ENCODE measurements at regions not wholly inside any gene's neighbourhood (a gene's known extent, or its start where the extent isn't known, plus 50 kb on each side); places are given as distances from the start of the nearest gene placed in this dataset.

GRCh38 chr6:114735025-114735735, 392.4 kb upstream of the HS3ST5 start (continued):
- TF ChIP-seq HMGXB4 (CRISPR knock-in tag; IDR thresholded peaks at IDR 0.05; ENCODE audit: borderline replicate concordance) (no peak), PHF8 (IDR thresholded peaks at IDR 0.05; ENCODE audit: borderline replicate concordance, low read depth) (no peak), HOXA7 (CRISPR knock-in tag; IDR thresholded peaks at IDR 0.05) (no peak)

- no peak for ATAC-seq
- no peak overlapping the region for H3K4me3 ChIP-seq
- no peak for DNase-seq (ENCODE audit: low read depth in 1 of 2, low spot score in 1 of 2)
- H3K9me3 ChIP-seq = no peaks in the 10 kb centered on the region
- FAIRE-seq = no peak
- no peak for TF ChIP-seq FOXS1 (CRISPR knock-in tag; IDR thresholded peaks at IDR 0.05)
- no peak overlapping the region for H3K4me2 ChIP-seq
- H3K27ac ChIP-seq = no peak overlapping the region
- ChIA-PET CTCF (no interaction called here), POLR2A (no interaction called here)
- 3% methylated on average over 1 of the region's 1 CpG for WGBS (ENCODE audit: missing lambda C conversion rate)
- no peaks in the 10 kb centered on the region for H3K4me1 ChIP-seq
Measured at GRCh38 chr6:114733596-114733995, 390.8 kb upstream of the HS3ST5 start.

GRCh38 chr6:114718716-114719270, 376.0 kb upstream of the HS3ST5 start:
- ChIA-PET POLR2A (no interaction called here), CTCF (no interaction called here)
- TF ChIP-seq SREBF2 (IDR thresholded peaks at IDR 0.05) = no peak
- no peaks in the 10 kb centered on the region for H3K4me1 ChIP-seq
- H3K4me2 ChIP-seq = no peak overlapping the region
- 0% methylated on average over 2 of the region's 2 CpGs for WGBS (ENCODE audit: missing lambda C conversion rate)
- no peak for FAIRE-seq
- ATAC-seq = no peak
- no peaks in the 10 kb centered on the region for H3K9me3 ChIP-seq
- H3K27ac ChIP-seq = no peak overlapping the region
- H3K4me3 ChIP-seq = no peak overlapping the region
- DNase-seq (ENCODE audit: low read depth in 1 of 2, low spot score in 1 of 2) = no peak

- FAIRE-seq (no peak), DNase-seq (ENCODE audit: low read depth in 1 of 2, low spot score in 1 of 2) (no peak), ATAC-seq (no peak)
- Histone ChIP-seq H3K9me3 (no peaks in the 10 kb centered on the region), H3K4me2 (no peak overlapping the region), H3K27ac (no peak overlapping the region), H3K4me1 (no peaks in the 10 kb centered on the region), H3K4me3 (no peak overlapping the region)
- TF ChIP-seq ZSCAN20 (CRISPR knock-in tag; IDR thresholded peaks at IDR 0.05) (no peak), RNF2 (IDR thresholded peaks at IDR 0.05; ENCODE audit: borderline replicate concordance, low read depth) (no peak), FOSB (CRISPR knock-in tag; IDR thresholded peaks at IDR 0.05) (no peak), E2F6 (IDR thresholded peaks at IDR 0.05; ENCODE audit: borderline replicate concordance, low read depth) (no peak), NPAS2 (CRISPR knock-in tag; IDR thresholded peaks at IDR 0.05; ENCODE audit: borderline replicate concordance) (no peak), CBX2 (IDR thresholded peaks at IDR 0.05; ENCODE audit: borderline replicate concordance, low read depth) (no peak), EP300 (IDR thresholded peaks at IDR 0.05) (no peak), HOXA7 (CRISPR knock-in tag; IDR thresholded peaks at IDR 0.05) (no peak), PHF8 (IDR thresholded peaks at IDR 0.05; ENCODE audit: borderline replicate concordance, low read depth) (no peak)
- POLR2A ChIA-PET = no interaction called here
- CTCF ChIA-PET = no interaction called here
- 2% methylated on average over 3 of the region's 3 CpGs for WGBS (ENCODE audit: missing lambda C conversion rate)
Measured at GRCh38 chr6:114718186-114718585, 375.4 kb upstream of the HS3ST5 start.

- DNase-seq (ENCODE audit: low read depth in 1 of 2, low spot score in 1 of 2) = no peak
- no peak for FAIRE-seq
- ChIA-PET POLR2A (no interaction called here), CTCF (no interaction called here)
- Histone ChIP-seq H3K27ac (no peak overlapping the region), H3K4me3 (no peak overlapping the region), H3K9me3 (no peaks in the 10 kb centered on the region), H3K4me2 (no peak overlapping the region), H3K4me1 (no peaks in the 10 kb centered on the region)
- no peak for ATAC-seq
- 3% methylated on average over 3 of the region's 3 CpGs for WGBS (ENCODE audit: missing lambda C conversion rate)
- TF ChIP-seq ZNF302 (CRISPR knock-in tag; IDR thresholded peaks at IDR 0.05) = no peak
- TF ChIP-seq EHMT2 (IDR thresholded peaks at IDR 0.05; ENCODE audit: low read depth) = no peak
- TF ChIP-seq MAFK (IDR thresholded peaks at IDR 0.05; ENCODE audit: partially characterized antibody) = no peak
- TF ChIP-seq NPAS2 (CRISPR knock-in tag; IDR thresholded peaks at IDR 0.05; ENCODE audit: borderline replicate concordance) = no peak
- TF ChIP-seq BHLHE40 (IDR thresholded peaks at IDR 0.05; ENCODE audit: low read depth, low read length) = no peak
- no peak for TF ChIP-seq PHF8 (IDR thresholded peaks at IDR 0.05; ENCODE audit: borderline replicate concordance, low read depth)
- no peak for TF ChIP-seq ZFP36 (IDR thresholded peaks at IDR 0.05; ENCODE audit: borderline replicate concordance, partially characterized antibody)
- TF ChIP-seq TFCP2L1 (CRISPR knock-in tag; IDR thresholded peaks at IDR 0.05) = no peak
- no peak for TF ChIP-seq CEBPB (IDR thresholded peaks at IDR 0.05)
- TF ChIP-seq EHF (CRISPR knock-in tag; IDR thresholded peaks at IDR 0.05) = no peak
- no peak for TF ChIP-seq SREBF2 (IDR thresholded peaks at IDR 0.05)
- no peak for TF ChIP-seq CTCF (IDR thresholded peaks at IDR 0.05)
- TF ChIP-seq CBX8 (IDR thresholded peaks at IDR 0.05) = no peak
- no peak for TF ChIP-seq KDM5A (IDR thresholded peaks at IDR 0.05)
- no peak for TF ChIP-seq POLR2A (IDR thresholded peaks at IDR 0.05; ENCODE audit: low read length)
Measured at GRCh38 chr6:114714836-114715507, 372.1 kb upstream of the HS3ST5 start.
